ENCODE measurements at regions not wholly inside any gene's neighbourhood (a gene's known extent, or its start where the extent isn't known, plus 50 kb on each side); places are given as distances from the start of the nearest gene placed in this dataset.
A peak's percentile ranks its signal among the peaks of the same experiment; 100 is the strongest.

DNA sequence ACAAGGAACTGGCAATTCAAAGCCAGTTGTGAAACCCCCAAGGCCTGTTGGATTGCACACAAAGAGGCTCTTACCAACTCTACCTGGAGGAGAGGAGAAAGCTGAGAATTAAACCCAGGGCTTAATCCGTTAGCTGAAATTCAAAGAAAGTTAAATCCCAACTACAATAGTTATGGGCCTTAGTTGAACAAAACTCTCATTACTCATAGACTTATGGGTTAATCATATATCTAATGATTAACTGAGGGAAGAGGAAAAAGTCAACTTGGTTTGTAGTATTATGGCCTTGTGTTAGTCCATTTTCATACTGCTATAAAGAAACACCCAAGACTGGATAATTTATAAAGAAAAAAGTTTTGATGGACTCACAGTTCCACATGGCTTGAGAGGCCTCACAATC is 838.2 kb upstream of the ADGRL2 start:
- DNase-seq: no peak
- intact Hi-C loops (cut with DNase I): no loop called here

- intact Hi-C loops (cut with DNase I): no loop called here
- DNase-seq: no peak
These were observed 839.1 kb upstream of the ADGRL2 start for GRCh38 chr1:80961464-80962190.

- DNase-seq: peak in 4 of 42 donors; percentile 3 to 27 (median 7)
- intact Hi-C loops (cut with DNase I): no loop called here
These were observed 867.4 kb upstream of the ADGRL2 start for GRCh38 chr1:80933346-80933745.

- intact Hi-C loops (cut with DNase I): no loop called here
- no peak for DNase-seq
These were observed 869.6 kb upstream of the ADGRL2 start for GRCh38 chr1:80931178-80931577.

DNA sequence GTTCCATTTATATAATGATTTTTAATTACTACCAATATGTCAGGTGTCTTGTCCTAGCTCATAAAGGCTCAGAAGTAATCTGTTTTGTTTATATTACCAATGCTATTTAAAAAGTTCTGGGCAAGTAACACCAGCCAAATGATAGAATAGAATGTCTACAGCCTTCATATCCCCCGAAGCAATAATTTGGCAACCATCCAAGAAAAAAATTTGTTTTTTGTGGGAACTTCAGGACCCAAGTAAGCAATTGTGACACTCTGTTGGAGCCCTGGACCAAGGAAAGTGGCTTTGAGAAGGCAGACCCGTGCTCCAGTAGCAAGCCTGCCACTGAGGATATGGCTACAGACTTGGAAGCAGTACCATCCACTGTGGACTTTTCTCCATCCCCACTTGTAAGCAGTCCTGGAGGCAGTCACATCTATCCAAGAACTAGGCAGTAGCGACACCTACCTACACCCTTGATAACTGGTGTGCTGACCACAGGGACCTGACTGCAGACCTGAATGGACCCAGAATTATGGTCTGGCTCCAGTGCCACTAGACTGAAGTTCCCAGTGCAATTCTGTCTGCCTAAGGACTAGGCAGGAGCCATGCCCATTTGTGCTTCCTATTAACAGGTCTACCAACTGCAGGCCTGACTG is 870.7 kb upstream of the ADGRL2 start:
- intact Hi-C loops (cut with DNase I): no loop called here
- DNase-seq: no peak

GRCh38 chr1:80926531-80926930 is 874.2 kb upstream of the ADGRL2 start:
- DNase-seq: no peak
- intact Hi-C loops (cut with DNase I): no loop called here

GRCh38 chr1:80925130-80925805 is 875.5 kb upstream of the ADGRL2 start:
- intact Hi-C loops (cut with DNase I): no loop called here
- DNase-seq: no peak

DNA sequence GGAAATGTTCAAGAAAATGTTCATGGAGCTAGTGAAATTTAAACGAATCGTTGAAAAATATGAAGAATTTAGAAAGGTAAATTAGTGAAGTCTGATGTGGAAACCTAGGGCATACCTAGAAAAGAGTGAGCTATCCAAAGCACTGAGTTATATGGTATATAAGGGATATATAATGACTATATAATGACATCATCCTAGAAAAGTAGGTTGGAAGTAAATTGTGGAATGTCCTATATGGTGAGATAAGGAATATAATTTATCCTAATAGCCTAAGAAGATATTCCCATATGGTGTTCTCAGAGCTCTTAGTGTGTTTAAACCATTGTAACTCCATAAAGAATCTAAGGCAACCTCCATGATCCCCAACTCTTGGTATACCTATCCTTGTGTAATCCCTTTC is 876.4 kb upstream of the ADGRL2 start:
- intact Hi-C loops (cut with DNase I): no loop called here

DNA sequence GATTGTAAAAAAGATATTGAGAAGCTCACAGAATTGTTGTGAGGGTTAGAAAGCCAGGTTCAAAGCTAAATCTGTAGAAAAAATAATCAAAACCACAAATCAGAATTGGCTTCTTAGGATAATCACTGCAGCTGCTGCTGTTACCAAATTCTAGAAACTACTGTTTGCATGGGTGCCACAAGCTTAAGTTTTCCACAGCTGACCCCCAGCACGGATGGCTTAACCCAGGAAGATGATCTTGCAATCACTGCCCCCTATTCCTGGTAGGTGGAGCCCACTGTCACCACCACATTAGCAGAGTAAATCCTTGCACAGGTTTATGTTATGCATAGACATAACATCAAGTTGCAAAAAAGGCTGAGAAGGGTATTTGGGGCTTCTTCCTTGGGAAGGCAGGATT is 877.8 kb upstream of the ADGRL2 start:
- no peak for DNase-seq
- intact Hi-C loops (cut with DNase I): no loop called here

More for the DNA sequence above, 876.4 kb upstream of the ADGRL2 start:
- no peak for DNase-seq

GRCh38 chr1:80919426-80919825 is 881.3 kb upstream of the ADGRL2 start:
- DNase-seq: no peak
- intact Hi-C loops (cut with DNase I): no loop called here

DNA sequence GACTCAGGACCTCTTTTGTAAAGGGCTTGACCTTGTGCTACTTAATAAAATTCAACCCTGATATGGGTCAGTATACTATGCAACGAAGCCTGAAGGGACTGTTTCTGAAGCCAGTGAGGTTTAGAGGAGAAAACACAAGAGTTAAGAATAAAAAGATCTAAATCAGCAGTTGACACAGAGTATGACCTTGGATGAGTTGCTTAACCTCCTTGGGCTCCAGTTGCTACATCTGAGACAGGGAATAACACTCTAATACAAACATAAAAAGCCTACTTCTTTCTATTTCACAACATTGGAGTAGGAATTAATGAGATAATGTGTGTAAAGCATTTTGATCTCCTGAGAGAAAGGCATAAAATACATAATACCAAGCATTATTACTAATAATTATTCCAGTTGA is 882.4 kb upstream of the ADGRL2 start:
- intact Hi-C loops (cut with DNase I): no loop called here
- no peak for DNase-seq

- DNase-seq: no peak
- intact Hi-C loops (cut with DNase I): no loop called here
These were observed 882.9 kb upstream of the ADGRL2 start for GRCh38 chr1:80917826-80918225.

- no peak for DNase-seq
- intact Hi-C loops (cut with DNase I): no loop called here
These were observed 883.5 kb upstream of the ADGRL2 start for GRCh38 chr1:80917225-80917624.

DNA sequence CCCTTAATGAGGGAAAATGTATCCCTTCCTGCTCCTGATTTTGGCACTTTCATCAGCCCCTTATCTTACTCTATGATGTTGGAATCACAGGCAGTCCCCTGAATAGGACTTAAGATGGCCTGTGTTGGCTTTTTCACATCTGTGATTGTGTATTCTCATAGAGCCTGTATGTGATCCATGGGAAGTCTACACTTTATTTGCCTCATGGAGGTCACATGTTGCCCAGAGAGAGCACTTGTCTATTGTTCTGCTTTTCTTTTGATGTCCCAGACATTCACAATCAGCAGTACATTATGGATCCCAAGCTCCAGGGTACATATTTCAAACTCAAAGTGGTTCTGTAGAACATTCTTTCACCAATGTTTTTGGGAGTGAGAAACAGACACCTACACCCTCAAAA is 885.2 kb upstream of the ADGRL2 start:
- intact Hi-C loops (cut with DNase I): no loop called here
- no peak for DNase-seq

- DNase-seq: no peak
- intact Hi-C loops (cut with DNase I): no loop called here
These were observed 890.3 kb upstream of the ADGRL2 start for GRCh38 chr1:80910426-80910825.

DNA sequence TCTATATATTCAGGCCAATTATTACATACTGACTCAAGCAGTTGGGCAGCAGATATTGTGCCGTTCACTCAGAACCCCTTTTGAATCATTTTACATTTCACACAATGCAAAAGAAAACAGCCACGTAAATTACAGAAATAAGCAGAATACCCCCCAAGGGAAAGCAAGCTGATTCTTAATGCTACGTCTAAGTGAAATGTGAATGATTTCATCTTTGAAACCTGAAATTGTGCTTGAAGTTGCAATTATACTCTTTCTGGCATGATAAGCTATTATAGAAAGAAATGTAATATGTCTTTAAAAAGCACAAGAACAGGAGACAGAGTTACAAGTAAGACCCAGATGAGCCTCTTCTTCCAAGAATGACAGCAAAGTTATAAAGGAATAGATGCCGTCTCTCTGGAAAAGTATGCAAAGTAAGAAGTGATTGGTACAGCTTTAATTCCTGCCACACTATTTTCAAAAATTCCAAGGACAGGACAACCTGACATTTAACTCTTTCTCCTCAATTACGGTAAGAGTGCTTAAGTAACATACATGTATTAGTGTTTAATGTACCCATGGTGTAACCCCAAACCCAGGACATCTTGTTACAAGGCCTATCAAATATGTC is 891.5 kb upstream of the ADGRL2 start:
- intact Hi-C loops (cut with DNase I): no loop called here
- no peak for DNase-seq

DNA sequence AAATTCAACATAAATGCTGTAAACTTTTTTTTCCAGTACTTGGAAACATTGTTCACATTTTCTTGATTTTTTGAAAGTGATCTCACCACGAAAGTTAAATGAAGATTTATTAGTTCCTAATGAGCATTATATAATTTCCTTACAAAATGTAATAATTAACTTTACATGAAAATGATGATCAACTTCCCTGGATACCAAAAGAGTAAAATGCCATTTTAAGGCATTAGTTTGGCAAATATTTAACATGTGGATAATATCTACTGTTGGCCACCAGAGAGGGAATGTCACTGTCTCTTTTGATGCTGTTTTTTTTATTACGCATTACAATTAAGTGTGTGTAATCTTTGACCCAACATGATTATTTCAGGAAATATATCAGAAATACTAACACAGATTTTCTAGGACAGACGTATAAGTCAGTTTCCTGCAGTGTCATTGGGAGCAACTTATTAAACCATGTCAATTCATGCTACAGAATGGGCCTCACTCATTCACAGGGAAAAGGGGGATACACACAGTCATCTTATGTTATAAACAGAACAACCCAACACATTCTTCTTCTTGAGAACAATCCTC is 903.9 kb upstream of the ADGRL2 start:
- intact Hi-C loops (cut with DNase I): no loop called here
- no peak for DNase-seq

DNA sequence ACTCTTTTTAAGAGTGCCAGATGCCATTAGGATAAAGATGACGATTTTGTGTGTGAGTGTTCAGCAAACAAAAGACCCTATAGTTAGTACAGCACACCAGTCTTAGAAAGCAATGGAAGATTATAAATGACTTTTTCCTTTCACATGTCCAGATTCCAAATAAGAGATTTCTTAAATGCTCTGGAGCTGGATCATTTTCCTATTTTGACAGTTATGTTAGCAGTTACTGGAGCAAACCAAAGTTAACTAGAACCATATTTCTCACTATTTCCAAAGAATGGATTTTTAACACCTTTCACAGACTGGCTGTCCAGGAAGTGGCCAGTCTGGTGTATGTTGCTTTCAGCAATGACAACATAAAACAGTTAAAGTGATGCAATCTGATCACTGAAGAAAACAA is 905.8 kb upstream of the ADGRL2 start:
- DNase-seq: no peak
- intact Hi-C loops (cut with DNase I): no loop called here

DNA sequence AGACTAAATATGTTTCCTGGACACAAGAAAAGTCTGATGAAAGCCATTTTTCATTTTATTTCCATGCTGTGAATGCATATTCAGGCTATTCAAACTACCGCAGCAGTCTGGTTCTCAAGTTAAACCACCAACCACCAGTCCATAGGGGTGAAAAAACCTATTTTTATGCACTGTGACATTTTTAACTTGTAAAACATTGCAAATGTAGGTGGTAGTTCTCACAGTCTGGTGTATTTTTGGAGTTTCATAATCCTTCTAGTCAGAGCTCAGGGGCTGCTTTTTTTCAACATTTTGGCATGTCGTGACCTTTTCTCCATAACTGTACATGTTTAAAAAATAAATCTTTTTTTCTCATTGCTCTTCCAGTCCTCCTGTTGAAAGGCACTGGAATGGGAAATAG is 907.6 kb upstream of the ADGRL2 start:
- intact Hi-C loops (cut with DNase I): no loop called here
- DNase-seq: peak in 1 of 42 donors; percentile 4

DNA sequence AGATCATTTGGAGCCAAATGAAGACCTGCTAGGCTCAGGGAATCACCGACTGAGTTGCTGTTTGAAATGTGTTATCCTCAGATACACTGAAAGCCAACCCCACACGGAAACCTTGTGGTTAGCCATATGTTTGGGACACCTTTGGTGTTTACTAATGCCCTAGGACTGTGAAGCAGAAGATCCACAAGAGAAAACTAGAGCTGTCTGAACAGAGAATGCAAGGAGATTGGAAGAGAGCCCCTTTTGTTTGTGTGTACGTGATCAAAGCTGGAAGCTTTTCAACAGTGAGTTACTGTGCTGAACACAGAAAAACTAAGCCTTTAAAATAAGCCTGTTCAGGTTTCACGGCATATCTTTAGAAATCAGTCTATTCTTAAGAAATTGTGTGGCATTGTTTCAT is 908.2 kb upstream of the ADGRL2 start:
- intact Hi-C loops (cut with DNase I): no loop called here

More for the DNA sequence above, 908.2 kb upstream of the ADGRL2 start:
- no peak for DNase-seq
